Fibroblast of lung (primary cell): ENCODE measurements at regions not wholly inside any gene's neighbourhood (a gene's known extent, or its start where the extent isn't known, plus 50 kb on each side); places are given as distances from the start of the nearest gene placed in this dataset.
"Not testable (repeated sequence)": the region's sequence is repeated elsewhere in the genome, so short reads cannot be mapped to it uniquely, and the experiment has no call there.

Source experiments
- DNase-seq, 2 donors: peaks; one replicate each; pipeline versions ENCODE4 v3.0.0 to v3.0.0-alpha.2; 2010; ENCODE audit warnings: low read depth in 2 of 2
- H2AFZ ChIP-seq: 2 replicates; pipeline ENCODE4 v1.5.1; 2012; ENCODE audit warnings: low read length, control low read depth, inconsistent platforms
- H3K27ac ChIP-seq: 2 replicates; pipeline ENCODE4 v1.5.1; 2011; ENCODE audit warnings: low read length, control low read depth; ENCODE audit not compliant: insufficient read depth
- H3K27me3 ChIP-seq: 2 replicates; pipeline ENCODE4 v1.5.1; 2011; ENCODE audit warnings: mild to moderate bottlenecking, low read length; ENCODE audit not compliant: control insufficient read depth, insufficient read depth
- H3K36me3 ChIP-seq: 2 replicates; pipeline ENCODE4 v1.5.1; 2011; ENCODE audit warnings: low read length; ENCODE audit not compliant: control insufficient read depth, insufficient read depth
- H3K4me1 ChIP-seq: 2 replicates; pipeline ENCODE4 v1.5.1; 2011; ENCODE audit warnings: low read length; ENCODE audit not compliant: control insufficient read depth, insufficient read depth; ENCODE audit errors: extremely low read depth
- H3K4me2 ChIP-seq: 2 replicates; pipeline ENCODE4 v1.5.1; 2011; ENCODE audit warnings: low read length, control low read depth; ENCODE audit not compliant: insufficient read depth; ENCODE audit errors: extremely low read depth
- H3K4me3 ChIP-seq, 4 experiments: fragments of 200-600 bp in 1 of 4; sonication (generic) in 1 of 4; replicated peaks in 1 of 4; 2 replicates each; pipeline ENCODE4 v1.5.1; 2011 to 2016; ENCODE audit warnings: low read length in 4 of 4, low read depth in 3 of 4, mild to moderate bottlenecking in 3 of 4, control low read depth in 2 of 4, inconsistent platforms in 1 of 4, mixed read lengths in 1 of 4; ENCODE audit not compliant: insufficient read depth in 1 of 4; ENCODE audit errors: control extremely low read depth in 1 of 4
- H3K79me2 ChIP-seq: 2 replicates; pipeline ENCODE4 v1.5.1; 2012; ENCODE audit warnings: mild to moderate bottlenecking, low read length, inconsistent platforms; ENCODE audit not compliant: control insufficient read depth, insufficient read depth
- H3K9ac ChIP-seq: 2 replicates; pipeline ENCODE4 v1.5.1; 2011; ENCODE audit warnings: mild to moderate bottlenecking, low read length, control low read depth; ENCODE audit not compliant: insufficient read depth
- H3K9me3 ChIP-seq: 2 replicates; pipeline ENCODE4 v1.5.1; 2012; ENCODE audit warnings: low read depth, low read length; ENCODE audit not compliant: control insufficient read depth, insufficient read depth
- H4K20me1 ChIP-seq: 2 replicates; pipeline ENCODE4 v1.5.1; 2011; ENCODE audit warnings: low read length; ENCODE audit not compliant: control insufficient read depth, insufficient read depth; ENCODE audit errors: extremely low read depth
- EZH2 ChIP-seq: IDR thresholded peaks from 2 replicates; pipeline ENCODE4 v1.5.1; 2012; ENCODE audit warnings: low read length, control low read depth, mild to moderate bottlenecking; ENCODE audit errors: missing control alignments
- TF ChIP-seq, protein P1 (sequence below), 2 donors: IDR thresholded peaks in 1 of 2; conservative IDR thresholded peaks in 1 of 2; 1 replicate in 1 of 2; 2 replicates in 1 of 2; pipeline ENCODE4 v1.5.1; 2011 to 2012; ENCODE audit warnings: low read length in 2 of 2, control low read depth in 1 of 2, inconsistent platforms in 1 of 2, low read depth in 1 of 2, mild to moderate bottlenecking in 1 of 2

DNA sequence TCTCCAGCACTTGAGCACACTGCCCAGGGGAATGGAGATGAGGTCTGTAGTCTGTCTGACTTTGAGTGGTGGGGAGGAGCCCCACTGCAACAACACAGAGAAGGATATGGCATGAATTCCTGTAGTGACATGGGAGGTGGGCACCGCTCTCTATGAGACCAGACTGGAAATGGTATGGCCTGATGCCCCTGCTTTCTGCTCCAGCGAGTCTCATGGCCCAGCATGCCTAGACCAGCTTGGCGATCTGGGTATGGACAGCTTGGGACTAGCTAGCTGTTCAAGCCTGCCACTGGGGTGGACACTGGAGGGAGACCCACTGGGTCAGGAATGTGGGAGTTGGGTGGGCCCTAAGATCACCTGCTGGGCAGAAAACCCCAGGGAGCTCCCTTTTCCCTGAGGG is 477.8 kb upstream of the SEL1L start:
- no peak overlapping the region for H3K4me3 ChIP-seq
- H3K9me3 ChIP-seq: no peaks in the 10 kb centered on the region
- no peak overlapping the region for H3K4me2 ChIP-seq
- no peaks in the 10 kb centered on the region for H4K20me1 ChIP-seq
- no peak overlapping the region for H3K27ac ChIP-seq
- no peaks in the 10 kb centered on the region for H3K79me2 ChIP-seq
- H3K4me1 ChIP-seq: no peaks in the 10 kb centered on the region
- no peaks in the 10 kb centered on the region for H3K36me3 ChIP-seq
- no peaks in the 10 kb centered on the region for H3K27me3 ChIP-seq
- no peak overlapping the region for H3K9ac ChIP-seq
- DNase-seq: no peak
- TF ChIP-seq, protein P1, sequence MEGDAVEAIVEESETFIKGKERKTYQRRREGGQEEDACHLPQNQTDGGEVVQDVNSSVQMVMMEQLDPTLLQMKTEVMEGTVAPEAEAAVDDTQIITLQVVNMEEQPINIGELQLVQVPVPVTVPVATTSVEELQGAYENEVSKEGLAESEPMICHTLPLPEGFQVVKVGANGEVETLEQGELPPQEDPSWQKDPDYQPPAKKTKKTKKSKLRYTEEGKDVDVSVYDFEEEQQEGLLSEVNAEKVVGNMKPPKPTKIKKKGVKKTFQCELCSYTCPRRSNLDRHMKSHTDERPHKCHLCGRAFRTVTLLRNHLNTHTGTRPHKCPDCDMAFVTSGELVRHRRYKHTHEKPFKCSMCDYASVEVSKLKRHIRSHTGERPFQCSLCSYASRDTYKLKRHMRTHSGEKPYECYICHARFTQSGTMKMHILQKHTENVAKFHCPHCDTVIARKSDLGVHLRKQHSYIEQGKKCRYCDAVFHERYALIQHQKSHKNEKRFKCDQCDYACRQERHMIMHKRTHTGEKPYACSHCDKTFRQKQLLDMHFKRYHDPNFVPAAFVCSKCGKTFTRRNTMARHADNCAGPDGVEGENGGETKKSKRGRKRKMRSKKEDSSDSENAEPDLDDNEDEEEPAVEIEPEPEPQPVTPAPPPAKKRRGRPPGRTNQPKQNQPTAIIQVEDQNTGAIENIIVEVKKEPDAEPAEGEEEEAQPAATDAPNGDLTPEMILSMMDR (conservative IDR thresholded peaks at IDR 0.05 in 1 of 2, IDR thresholded peaks at IDR 0.05 in 1 of 2; ENCODE audit: low read depth in 1 of 2, low read length in 2 of 2): no peak
- no peak for TF ChIP-seq EZH2
- no peak overlapping the region for H2AFZ ChIP-seq

DNA sequence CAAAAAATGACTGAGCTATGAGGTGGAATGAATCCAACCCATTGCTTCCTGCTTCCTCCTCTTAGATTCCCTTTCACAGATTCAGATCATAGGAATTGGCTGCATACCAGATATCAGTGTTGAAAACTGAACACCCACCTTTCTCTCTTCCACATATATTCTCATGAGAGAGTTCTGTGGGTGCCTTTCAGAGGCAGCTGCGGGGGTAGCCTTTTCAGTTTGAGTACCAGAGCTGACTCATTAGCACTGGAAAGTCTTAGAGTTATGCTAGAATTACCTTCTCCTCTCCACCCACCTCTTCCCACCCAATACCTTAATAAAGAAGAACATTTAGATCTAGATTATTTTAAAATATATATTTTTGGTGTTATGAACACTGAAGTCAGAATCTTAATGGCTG is 495.4 kb upstream of the SEL1L start:
- Histone ChIP-seq H4K20me1 (no peaks in the 10 kb centered on the region), H3K4me3 (no peak overlapping the region), H3K27me3 (no peaks in the 10 kb centered on the region), H3K79me2 (no peaks in the 10 kb centered on the region), H2AFZ (no peak overlapping the region), H3K36me3 (no peaks in the 10 kb centered on the region), H3K27ac (no peak overlapping the region), H3K4me1 (no peaks in the 10 kb centered on the region), H3K9ac (no peak overlapping the region), H3K9me3 (no peaks in the 10 kb centered on the region), H3K4me2 (no peak overlapping the region)
- TF ChIP-seq, protein P1 (conservative IDR thresholded peaks at IDR 0.05 in 1 of 2, IDR thresholded peaks at IDR 0.05 in 1 of 2; ENCODE audit: low read depth in 1 of 2, low read length in 2 of 2): no peak
- TF ChIP-seq EZH2: no peak
- DNase-seq: no peak

DNA sequence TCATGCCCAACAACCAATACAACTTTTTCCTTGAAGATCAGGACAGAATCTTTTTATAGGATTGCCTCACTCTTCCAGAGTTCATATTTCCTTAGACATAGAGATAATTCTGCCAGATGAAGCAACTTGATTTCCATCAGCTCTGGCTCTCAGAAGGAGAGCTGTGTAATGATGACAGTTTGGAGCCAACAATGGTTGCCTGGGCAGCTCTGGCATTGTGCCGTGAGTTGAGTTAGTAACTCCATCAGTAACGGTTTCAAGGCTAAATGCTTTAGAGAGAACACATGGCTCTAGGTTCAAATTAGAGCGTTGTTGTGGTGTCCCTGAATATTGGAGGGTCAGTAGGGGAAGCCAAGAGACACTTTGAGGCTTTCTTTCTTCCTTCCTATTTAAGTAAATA is 501.7 kb upstream of the SEL1L start:
- H3K4me1 ChIP-seq: no peaks in the 10 kb centered on the region
- no peak overlapping the region for H2AFZ ChIP-seq
- no peak overlapping the region for H3K4me2 ChIP-seq

DNA sequence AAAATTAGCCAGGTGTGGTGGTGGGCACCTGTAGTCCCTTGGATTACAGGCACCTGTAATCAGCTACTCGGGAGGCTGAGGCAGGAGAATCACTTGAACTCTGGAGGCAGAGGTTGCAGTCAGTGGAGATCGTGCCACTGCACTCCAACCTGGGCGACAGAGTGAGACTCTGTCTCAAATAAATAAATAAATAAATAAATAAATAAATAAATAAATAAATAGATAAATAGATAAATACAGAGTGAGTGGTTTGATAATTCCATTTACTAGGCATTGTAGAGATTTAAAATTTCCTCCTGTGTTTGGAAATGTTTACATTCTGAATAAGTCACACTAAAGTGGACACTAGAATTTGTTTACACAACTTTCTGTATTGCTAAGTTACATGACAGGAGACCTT is 504.4 kb upstream of the SEL1L start:
- not testable (repeated sequence) for H3K4me2 ChIP-seq, H2AFZ ChIP-seq, H3K36me3 ChIP-seq, H3K27me3 ChIP-seq, H3K79me2 ChIP-seq, H3K27ac ChIP-seq, H4K20me1 ChIP-seq, H3K4me3 ChIP-seq, H3K9ac ChIP-seq, H3K9me3 ChIP-seq, DNase-seq, H3K4me1 ChIP-seq

More for the DNA sequence above, 501.7 kb upstream of the SEL1L start:
- Histone ChIP-seq H3K4me3 (no peak overlapping the region), H3K27me3 (no peaks in the 10 kb centered on the region), H3K9ac (no peak overlapping the region), H3K9me3 (no peaks in the 10 kb centered on the region), H3K79me2 (no peaks in the 10 kb centered on the region), H3K27ac (no peak overlapping the region), H4K20me1 (no peaks in the 10 kb centered on the region), H3K36me3 (no peaks in the 10 kb centered on the region)
- TF ChIP-seq, protein P1 (conservative IDR thresholded peaks at IDR 0.05 in 1 of 2, IDR thresholded peaks at IDR 0.05 in 1 of 2; ENCODE audit: low read depth in 1 of 2, low read length in 2 of 2): no peak
- TF ChIP-seq EZH2: no peak
- no peak for DNase-seq
